Smooth muscle cell (in vitro differentiated cells): ENCODE measurements at regions not wholly inside any gene's neighbourhood (a gene's known extent, or its start where the extent isn't known, plus 50 kb on each side); places are given as distances from the start of the nearest gene placed in this dataset.

Source experiments
- DNase-seq: peaks from one replicate; lab custom pipeline; 2025; ENCODE audit not compliant: unreplicated experiment; lab: John Stamatoyannopoulos, UW
- H2AFZ ChIP-seq: fragments of 200-600 bp; sonication (generic); 2 replicates; pipeline ENCODE4 v1.6.0; 2016; ENCODE audit warnings: antibody characterized with exemption, low read depth, mild to moderate bottlenecking
- H3F3A ChIP-seq: fragments of 200-600 bp; sonication (generic); 2 replicates; pipeline ENCODE4 v1.6.0; 2017; ENCODE audit warnings: antibody characterized with exemption, low read depth
- H3K27ac ChIP-seq: fragments of 200-600 bp; sonication (generic); 2 replicates; pipeline ENCODE4 v1.5.1; 2016; ENCODE audit warnings: low read depth, mild to moderate bottlenecking
- H3K27me3 ChIP-seq: fragments of 200-600 bp; sonication (generic); 2 replicates; pipeline ENCODE4 v1.6.1; 2016; ENCODE audit warnings: low read depth, mild to moderate bottlenecking
- H3K36me3 ChIP-seq: fragments of 200-600 bp; sonication (generic); 2 replicates; pipeline ENCODE4 v1.5.1; 2016; ENCODE audit warnings: low read depth
- H3K4me1 ChIP-seq: fragments of 200-600 bp; sonication (generic); 2 replicates; pipeline ENCODE4 v1.5.1; 2016; ENCODE audit warnings: low read depth
- H3K4me2 ChIP-seq: fragments of 200-600 bp; sonication (generic); 2 replicates; pipeline ENCODE4 v1.6.0; 2016; ENCODE audit warnings: mild to moderate bottlenecking
- H3K4me3 ChIP-seq: fragments of 200-600 bp; sonication (generic); 2 replicates; pipeline ENCODE4 v1.5.1; 2016; ENCODE audit warnings: mild to moderate bottlenecking
- H3K79me2 ChIP-seq: fragments of 200-600 bp; sonication (generic); 2 replicates; pipeline ENCODE4 v1.6.0; 2016; ENCODE audit warnings: low read depth, mild to moderate bottlenecking
- H3K9ac ChIP-seq: fragments of 200-600 bp; sonication (generic); 2 replicates; pipeline ENCODE4 v1.6.0; 2016; ENCODE audit warnings: low read depth
- H3K9me3 ChIP-seq: fragments of 200-600 bp; sonication (generic); replicated peaks from 2 replicates; pipeline ENCODE4 v1.5.1; 2016; ENCODE audit warnings: low read depth
- H4K20me1 ChIP-seq: fragments of 200-600 bp; sonication (generic); 2 replicates; pipeline ENCODE4 v1.6.0; 2016; ENCODE audit warnings: low read depth
- CTCF ChIP-seq: fragments of 200-600 bp; sonication (generic); IDR thresholded peaks from 2 replicates; pipeline ENCODE4 v1.5.1; 2017; ENCODE audit warnings: borderline replicate concordance, mild to moderate bottlenecking, antibody characterized with exemption; ENCODE audit not compliant: insufficient read depth, poor library complexity, severe bottlenecking
- WGBS: methylation state at CpG from one replicate; pipeline ENCODE4 v1.1.7; 2016; ENCODE audit warnings: low lambda C conversion rate; 5-methylcytosine and 5-hydroxymethylcytosine counted together

- no peaks in the 10 kb centered on the region for H3K36me3 ChIP-seq
- H3K9me3 ChIP-seq, result no peaks in the 10 kb centered on the region
- H3K4me1 ChIP-seq, result no peaks in the 10 kb centered on the region
- DNase-seq, result no peak
- H3F3A ChIP-seq, result no peaks in the 10 kb centered on the region
- TF ChIP-seq CTCF, result no peak
- no peak overlapping the region for H3K4me2 ChIP-seq
- WGBS, result 89% methylated on average over 6 of the region's 6 CpGs
- H3K27ac ChIP-seq, result no peak overlapping the region
- H2AFZ ChIP-seq, result no peak overlapping the region
- H3K9ac ChIP-seq, result no peak overlapping the region
- H3K79me2 ChIP-seq, result no peaks in the 10 kb centered on the region
- H3K27me3 ChIP-seq, result no peaks in the 10 kb centered on the region
- H3K4me3 ChIP-seq, result no peak overlapping the region
- H4K20me1 ChIP-seq, result no peaks in the 10 kb centered on the region
These were observed 92.0 kb upstream of the SIM2 start for GRCh38 chr21:36606983-36607325.

GRCh38 chr21:36608041-36608896, 90.6 kb upstream of the SIM2 start:
- Histone ChIP-seq H3K4me3 (no peak overlapping the region), H3K4me2 (no peak overlapping the region), H3K79me2 (no peaks in the 10 kb centered on the region), H3K4me1 (no peaks in the 10 kb centered on the region), H3K36me3 (no peaks in the 10 kb centered on the region), H3K9me3 (no peaks in the 10 kb centered on the region), H2AFZ (no peak overlapping the region), H3K9ac (no peak overlapping the region), H3K27ac (no peak overlapping the region), H3F3A (no peaks in the 10 kb centered on the region), H4K20me1 (no peaks in the 10 kb centered on the region), H3K27me3 (no peaks in the 10 kb centered on the region)
- 88% methylated on average over 8 of the region's 8 CpGs for WGBS
- no peak for DNase-seq
- TF ChIP-seq CTCF, result no peak

- Histone ChIP-seq H3K27me3 (no peaks in the 10 kb centered on the region), H3K79me2 (no peaks in the 10 kb centered on the region), H3K27ac (no peak overlapping the region), H3K4me2 (no peak overlapping the region), H3K4me3 (no peak overlapping the region), H3F3A (no peaks in the 10 kb centered on the region), H4K20me1 (no peaks in the 10 kb centered on the region), H3K9ac (no peak overlapping the region), H3K4me1 (no peaks in the 10 kb centered on the region), H2AFZ (no peak overlapping the region), H3K9me3 (no peaks in the 10 kb centered on the region), H3K36me3 (no peaks in the 10 kb centered on the region)
- TF ChIP-seq CTCF, result no peak
- WGBS, result 90% methylated on average over 1 of the region's 1 CpG
- DNase-seq, result no peak
These were observed 90.1 kb upstream of the SIM2 start for GRCh38 chr21:36608897-36609225.

GRCh38 chr21:36609654-36610053, 89.3 kb upstream of the SIM2 start:
- H3K27me3 ChIP-seq, result no peaks in the 10 kb centered on the region
- no peak for TF ChIP-seq CTCF
- H3F3A ChIP-seq, result no peaks in the 10 kb centered on the region
- no peak for DNase-seq
- no peaks in the 10 kb centered on the region for H4K20me1 ChIP-seq
- H3K79me2 ChIP-seq, result no peaks in the 10 kb centered on the region
- no peak overlapping the region for H3K4me3 ChIP-seq
- no peaks in the 10 kb centered on the region for H3K36me3 ChIP-seq
- no peaks in the 10 kb centered on the region for H3K4me1 ChIP-seq
- no peak overlapping the region for H2AFZ ChIP-seq
- no peak overlapping the region for H3K27ac ChIP-seq
- no peak overlapping the region for H3K9ac ChIP-seq
- H3K4me2 ChIP-seq, result no peak overlapping the region
- no peaks in the 10 kb centered on the region for H3K9me3 ChIP-seq
